ENCODE measurements at regions not wholly inside any gene's neighbourhood (a gene's known extent, or its start where the extent isn't known, plus 50 kb on each side); places are given as distances from the start of the nearest gene placed in this dataset.

DNA sequence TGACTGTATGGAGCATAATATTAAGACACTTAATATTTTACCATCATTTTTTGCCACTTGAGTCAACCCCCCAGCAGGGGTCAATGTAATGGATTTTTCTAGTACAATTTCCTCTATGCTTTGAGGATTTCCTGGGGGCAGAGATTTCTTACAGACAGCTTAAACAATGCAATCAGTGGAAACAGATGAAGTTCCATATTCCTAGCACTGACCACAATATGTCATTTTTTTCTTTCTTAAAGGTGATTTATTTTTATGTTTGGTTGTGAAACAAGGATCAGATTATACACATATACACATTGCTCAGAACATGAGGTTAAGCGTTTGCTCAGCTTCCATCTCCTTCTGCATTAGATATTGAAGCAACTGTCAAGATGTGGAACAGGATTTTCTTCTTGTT, 82.0 kb upstream of the ID4 start:
- Mint-ChIP-seq H3K4me3 (no peak overlapping the region), H3K27ac (peak overlapping the region in 2 of 3 experiments; percentile 13 to 20), H3K4me1 (peaks cover 25% of the 10 kb centered on the region), H3K9me3 (no peaks in the 10 kb centered on the region), H3K27me3 (ENCODE audit: low read depth) (peaks cover 5% of the 10 kb centered on the region), H3K36me3 (ENCODE audit: low read depth) (no peaks in the 10 kb centered on the region)
- TF ChIP-seq, protein P1, sequence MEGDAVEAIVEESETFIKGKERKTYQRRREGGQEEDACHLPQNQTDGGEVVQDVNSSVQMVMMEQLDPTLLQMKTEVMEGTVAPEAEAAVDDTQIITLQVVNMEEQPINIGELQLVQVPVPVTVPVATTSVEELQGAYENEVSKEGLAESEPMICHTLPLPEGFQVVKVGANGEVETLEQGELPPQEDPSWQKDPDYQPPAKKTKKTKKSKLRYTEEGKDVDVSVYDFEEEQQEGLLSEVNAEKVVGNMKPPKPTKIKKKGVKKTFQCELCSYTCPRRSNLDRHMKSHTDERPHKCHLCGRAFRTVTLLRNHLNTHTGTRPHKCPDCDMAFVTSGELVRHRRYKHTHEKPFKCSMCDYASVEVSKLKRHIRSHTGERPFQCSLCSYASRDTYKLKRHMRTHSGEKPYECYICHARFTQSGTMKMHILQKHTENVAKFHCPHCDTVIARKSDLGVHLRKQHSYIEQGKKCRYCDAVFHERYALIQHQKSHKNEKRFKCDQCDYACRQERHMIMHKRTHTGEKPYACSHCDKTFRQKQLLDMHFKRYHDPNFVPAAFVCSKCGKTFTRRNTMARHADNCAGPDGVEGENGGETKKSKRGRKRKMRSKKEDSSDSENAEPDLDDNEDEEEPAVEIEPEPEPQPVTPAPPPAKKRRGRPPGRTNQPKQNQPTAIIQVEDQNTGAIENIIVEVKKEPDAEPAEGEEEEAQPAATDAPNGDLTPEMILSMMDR (IDR thresholded peaks at IDR 0.05; ENCODE audit: unreplicated experiment in 3 of 3): no peak

DNA sequence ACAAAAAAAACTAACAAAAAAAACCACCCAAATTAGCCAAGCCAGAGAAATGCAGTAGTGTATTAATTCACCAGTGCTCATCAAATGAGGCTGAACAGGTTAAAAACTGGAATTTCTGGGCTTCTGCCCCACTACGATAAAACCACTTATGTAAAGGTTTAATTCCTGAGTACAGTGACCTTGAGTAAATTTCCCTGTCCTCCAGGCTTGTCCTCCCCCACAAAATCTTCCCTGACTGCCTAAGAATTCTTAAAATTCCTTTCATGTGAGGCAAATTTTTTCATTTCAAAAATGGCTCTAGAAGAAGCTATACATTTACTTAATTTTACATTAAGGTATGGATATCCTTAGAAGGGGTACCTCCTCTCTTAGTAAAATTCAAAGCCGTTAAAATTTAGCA, 80.1 kb upstream of the ID4 start:
- H3K27me3 Mint-ChIP-seq (ENCODE audit: low read depth): peaks cover 5% of the 10 kb centered on the region
- H3K4me3 Mint-ChIP-seq: no peak overlapping the region
- H3K4me1 Mint-ChIP-seq: peaks cover 25% of the 10 kb centered on the region
- no peaks in the 10 kb centered on the region for H3K9me3 Mint-ChIP-seq
- peak overlapping the region in 2 of 3 experiments; percentile 46 to 77 for H3K27ac Mint-ChIP-seq
- TF ChIP-seq, protein P1 (IDR thresholded peaks at IDR 0.05; ENCODE audit: unreplicated experiment in 3 of 3): no peak
- H3K36me3 Mint-ChIP-seq (ENCODE audit: low read depth): no peaks in the 10 kb centered on the region

DNA sequence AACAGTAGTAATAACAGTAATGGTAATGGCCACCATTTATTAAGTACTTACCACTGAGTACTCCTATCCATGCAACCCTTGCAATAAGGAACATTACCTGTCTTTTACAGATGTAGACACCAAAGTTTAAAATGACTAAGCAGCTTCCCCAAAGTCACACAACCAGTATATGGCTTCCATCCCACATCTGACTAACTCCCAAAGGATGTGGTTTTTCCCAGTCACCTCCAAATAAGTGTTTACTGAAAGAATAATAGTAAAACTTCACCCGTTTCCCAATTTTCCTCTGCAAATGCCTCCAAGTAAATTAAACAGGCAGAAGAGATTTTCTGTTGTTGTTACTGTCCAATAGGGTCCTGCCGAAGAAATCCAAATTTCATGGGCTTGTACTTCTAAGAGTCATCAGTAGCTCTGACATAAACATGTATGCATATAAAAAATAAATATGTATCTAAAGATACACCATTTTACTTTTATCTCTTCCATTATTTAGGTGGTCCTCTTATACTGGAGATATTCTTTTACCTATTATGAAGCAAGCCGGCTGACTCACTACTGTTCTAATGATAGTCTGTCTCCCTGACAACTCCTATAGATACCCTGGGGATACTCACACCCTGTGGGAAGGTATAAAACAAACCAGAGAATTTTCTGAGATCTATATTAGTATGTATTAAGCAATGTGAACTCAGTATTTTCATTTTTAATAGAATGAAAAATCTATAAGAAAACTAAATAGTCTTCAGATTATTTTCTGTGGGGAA, 77.9 kb upstream of the ID4 start:
- peaks cover 5% of the 10 kb centered on the region for H3K27me3 Mint-ChIP-seq (ENCODE audit: low read depth)
- peaks cover under 1% of the 10 kb centered on the region for H3K9me3 Mint-ChIP-seq
- no peak overlapping the region for H3K27ac Mint-ChIP-seq
- H3K4me1 Mint-ChIP-seq: peaks cover 8% of the 10 kb centered on the region
- TF ChIP-seq, protein P1 (IDR thresholded peaks at IDR 0.05; ENCODE audit: unreplicated experiment in 3 of 3): no peak
- H3K36me3 Mint-ChIP-seq (ENCODE audit: low read depth): no peaks in the 10 kb centered on the region
- H3K4me3 Mint-ChIP-seq: no peak overlapping the region

DNA sequence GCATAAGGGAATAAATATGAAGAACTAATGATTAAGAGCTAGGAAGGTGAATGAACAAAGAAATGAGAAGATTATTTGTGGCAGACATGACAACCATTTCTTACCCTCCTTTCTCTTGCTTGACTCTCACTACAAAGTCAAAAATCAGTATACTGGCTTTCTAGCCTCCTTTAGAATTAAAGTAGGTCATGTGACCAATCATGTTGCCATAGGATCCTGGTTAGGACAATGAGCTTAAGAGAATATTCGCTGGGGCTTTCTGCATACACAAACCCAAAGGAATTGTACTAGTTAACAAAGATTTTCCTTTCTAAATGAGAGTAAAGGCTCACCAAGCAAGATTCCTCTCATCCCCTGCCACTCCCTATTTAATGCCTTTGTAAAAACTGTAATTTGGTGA, 76.0 kb upstream of the ID4 start:
- peak overlapping the region in 1 of 3 experiments; percentile 1 for H3K27ac Mint-ChIP-seq
- peaks cover 5% of the 10 kb centered on the region for H3K27me3 Mint-ChIP-seq (ENCODE audit: low read depth)
- TF ChIP-seq, protein P1 (IDR thresholded peaks at IDR 0.05; ENCODE audit: unreplicated experiment in 3 of 3): no peak
- no peaks in the 10 kb centered on the region for H3K4me1 Mint-ChIP-seq
- no peak overlapping the region for H3K4me3 Mint-ChIP-seq
- peaks cover 3% of the 10 kb centered on the region for H3K9me3 Mint-ChIP-seq
- H3K36me3 Mint-ChIP-seq (ENCODE audit: low read depth): no peaks in the 10 kb centered on the region

DNA sequence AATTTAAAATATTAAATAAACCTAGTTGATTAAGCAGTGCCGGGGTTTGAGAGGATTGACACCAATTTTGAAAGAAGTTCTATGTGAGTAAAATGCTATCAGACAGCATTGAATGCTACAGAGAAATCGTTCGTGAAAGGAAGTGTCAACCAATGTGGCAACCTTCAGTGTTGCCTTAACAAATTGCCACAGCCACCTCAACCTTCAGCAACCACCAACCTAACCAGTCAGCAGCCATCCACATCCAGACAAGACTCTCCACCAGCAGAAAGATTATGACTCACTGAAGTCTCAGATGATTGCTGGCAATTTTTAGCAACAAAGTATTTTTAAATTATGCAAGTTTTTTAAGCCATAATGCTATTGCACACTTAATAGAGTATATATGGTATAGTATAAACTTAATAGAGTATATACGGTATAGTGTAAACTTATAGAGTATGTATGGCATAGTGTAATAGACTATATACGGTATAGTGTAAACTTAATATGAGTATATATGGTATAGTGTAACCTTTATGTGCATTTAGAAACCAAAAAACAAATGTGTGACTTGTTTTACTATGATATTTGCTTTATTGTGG, 65.3 kb upstream of the ID4 start:
- Mint-ChIP-seq H3K4me1 (no peaks in the 10 kb centered on the region), H3K27me3 (ENCODE audit: low read depth) (no peaks in the 10 kb centered on the region), H3K36me3 (ENCODE audit: low read depth) (no peaks in the 10 kb centered on the region), H3K4me3 (no peak overlapping the region), H3K27ac (no peak overlapping the region), H3K9me3 (peaks cover 2% of the 10 kb centered on the region)
- TF ChIP-seq, protein P1 (IDR thresholded peaks at IDR 0.05; ENCODE audit: unreplicated experiment in 3 of 3): no peak

DNA sequence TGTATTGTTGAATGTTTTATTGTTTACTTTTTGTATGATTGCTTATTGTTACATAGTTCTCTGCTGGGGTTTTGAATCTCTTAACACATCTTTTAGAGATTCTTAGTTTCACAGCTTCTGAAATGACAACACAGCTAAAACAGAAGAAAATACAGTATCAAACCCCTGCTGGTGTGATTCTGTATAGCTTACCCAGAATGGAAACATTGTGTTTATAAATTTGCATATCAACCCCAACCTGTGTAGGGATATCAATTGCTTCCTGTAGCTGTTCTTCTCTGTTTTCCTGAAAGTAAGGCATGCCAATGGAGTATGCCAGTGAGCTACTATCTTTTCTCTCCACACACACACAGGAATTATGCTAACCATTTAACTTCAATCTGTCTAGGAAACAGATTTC, 64.3 kb upstream of the ID4 start:
- no peaks in the 10 kb centered on the region for H3K4me1 Mint-ChIP-seq
- no peaks in the 10 kb centered on the region for H3K36me3 Mint-ChIP-seq (ENCODE audit: low read depth)
- no peak overlapping the region for H3K4me3 Mint-ChIP-seq
- TF ChIP-seq, protein P1 (IDR thresholded peaks at IDR 0.05; ENCODE audit: unreplicated experiment in 3 of 3): no peak
- H3K27ac Mint-ChIP-seq: no peak overlapping the region
- H3K9me3 Mint-ChIP-seq: peaks cover 2% of the 10 kb centered on the region
- H3K27me3 Mint-ChIP-seq (ENCODE audit: low read depth): no peaks in the 10 kb centered on the region

All from nephron (organoid).